Forelimb muscle (tissue), 1 donor: ENCODE measurements at regions not wholly inside any gene's neighbourhood (a gene's known extent, or its start where the extent isn't known, plus 50 kb on each side); places are given as distances from the start of the nearest gene placed in this dataset.

Source experiments
- DNase-seq: peaks from one replicate; pipeline ENCODE4 v3.0.0-alpha.2; 2013; ENCODE audit warnings: low read depth

GRCh38 chr3:168889666-168890065 is 773.8 kb downstream of the MECOM start:
- DNase-seq, result no peak

GRCh38 chr3:168888781-168889180 is 774.7 kb downstream of the MECOM start:
- no peak for DNase-seq

- DNase-seq, result no peak
Observed at GRCh38 chr3:168885028-168885427, 778.5 kb downstream of the MECOM start.

GRCh38 chr3:168884353-168884903 is 779.1 kb downstream of the MECOM start:
- DNase-seq, result peak; percentile 29

GRCh38 chr3:168883145-168883544 is 780.4 kb downstream of the MECOM start:
- no peak for DNase-seq

GRCh38 chr3:168881804-168882203 is 781.7 kb downstream of the MECOM start:
- no peak for DNase-seq

- DNase-seq, result no peak
Observed at GRCh38 chr3:168878655-168879054, 782.9 kb upstream of the GOLIM4 start.

GRCh38 chr3:168877899-168878298 is 782.2 kb upstream of the GOLIM4 start:
- DNase-seq, result no peak

- no peak for DNase-seq
Observed at GRCh38 chr3:168876346-168877035, 780.8 kb upstream of the GOLIM4 start.

- DNase-seq, result no peak
Observed at GRCh38 chr3:168872826-168873225, 777.1 kb upstream of the GOLIM4 start.

- DNase-seq, result no peak
Observed at GRCh38 chr3:168870892-168871291, 775.2 kb upstream of the GOLIM4 start.

GRCh38 chr3:168865022-168865551 is 769.4 kb upstream of the GOLIM4 start:
- DNase-seq, result no peak

- DNase-seq, result no peak
Observed at GRCh38 chr3:168864107-168865021, 768.6 kb upstream of the GOLIM4 start.

GRCh38 chr3:168863561-168863960 is 767.8 kb upstream of the GOLIM4 start:
- DNase-seq, result no peak

- no peak for DNase-seq
Observed at GRCh38 chr3:168862466-168862865, 766.7 kb upstream of the GOLIM4 start.

GRCh38 chr3:168860592-168860991 is 764.9 kb upstream of the GOLIM4 start:
- DNase-seq, result no peak

- no peak for DNase-seq
Observed at GRCh38 chr3:168860028-168860427, 764.3 kb upstream of the GOLIM4 start.

GRCh38 chr3:168859574-168859973 is 763.9 kb upstream of the GOLIM4 start:
- DNase-seq, result no peak

- no peak for DNase-seq
Observed at GRCh38 chr3:168859143-168859542, 763.4 kb upstream of the GOLIM4 start.

GRCh38 chr3:168858327-168858726 is 762.6 kb upstream of the GOLIM4 start:
- no peak for DNase-seq

- no peak for DNase-seq
Observed at GRCh38 chr3:168850109-168850508, 754.4 kb upstream of the GOLIM4 start.

GRCh38 chr3:168847291-168847883 is 751.7 kb upstream of the GOLIM4 start:
- peak; percentile 17 for DNase-seq
